Activated T-helper 17 cell treated with anti-CD3 and anti-CD28 coated beads, Interleukin-2, amount 50 U/mL, for 72 hours (primary cell): ENCODE measurements at regions not wholly inside any gene's neighbourhood (a gene's known extent, or its start where the extent isn't known, plus 50 kb on each side); places are given as distances from the start of the nearest gene placed in this dataset.

Experiments used
- ATAC-seq: fragments of 150-1000 bp; cut with Tn5 transposase; replicated peaks from 2 replicates; pipeline ENCODE4 v1.10.0; 2021; ENCODE audit warnings: mild to moderate bottlenecking, moderate library complexity
- H3K27ac Mint-ChIP-seq: one replicate; pipeline ENCODE4 v1.8.0; 2022; ENCODE audit warnings: mixed read lengths
- H3K27me3 Mint-ChIP-seq: one replicate; pipeline ENCODE4 v1.8.0; 2022; ENCODE audit warnings: mixed read lengths
- H3K36me3 Mint-ChIP-seq: one replicate; pipeline ENCODE4 v1.8.0; 2022; ENCODE audit warnings: low read depth, mild to moderate bottlenecking, mixed read lengths
- H3K4me1 Mint-ChIP-seq: one replicate; pipeline ENCODE4 v1.8.0; 2022; ENCODE audit warnings: mixed read lengths
- H3K4me3 Mint-ChIP-seq: one replicate; pipeline ENCODE4 v1.8.0; 2022; ENCODE audit warnings: mild to moderate bottlenecking, mixed read lengths
- H3K9me3 Mint-ChIP-seq: one replicate; pipeline ENCODE4 v1.8.0; 2022; ENCODE audit warnings: mixed read lengths

GRCh38 chr2:236849940-236850339 lies 235.7 kb upstream of the COPS8 start:
- Mint-ChIP-seq H3K9me3 (no peaks in the 10 kb centered on the region), H3K4me1 (no peaks in the 10 kb centered on the region), H3K27ac (no peak overlapping the region), H3K4me3 (no peak overlapping the region), H3K36me3 (no peaks in the 10 kb centered on the region), H3K27me3 (peaks cover 6% of the 10 kb centered on the region)
- ATAC-seq = no peak

- H3K4me3 Mint-ChIP-seq = no peak overlapping the region
- no peak overlapping the region for H3K27ac Mint-ChIP-seq
- H3K9me3 Mint-ChIP-seq = no peaks in the 10 kb centered on the region
- H3K27me3 Mint-ChIP-seq = peaks cover 6% of the 10 kb centered on the region
- no peak for ATAC-seq
- H3K4me1 Mint-ChIP-seq = no peaks in the 10 kb centered on the region
- H3K36me3 Mint-ChIP-seq = no peaks in the 10 kb centered on the region
Measured at GRCh38 chr2:236851187-236851586, 234.5 kb upstream of the COPS8 start.

- Mint-ChIP-seq H3K9me3 (no peaks in the 10 kb centered on the region), H3K4me3 (no peak overlapping the region), H3K4me1 (no peaks in the 10 kb centered on the region), H3K27me3 (peaks cover 4% of the 10 kb centered on the region), H3K36me3 (no peaks in the 10 kb centered on the region), H3K27ac (no peak overlapping the region)
- no peak for ATAC-seq
Measured at GRCh38 chr2:236852100-236852976, 233.4 kb upstream of the COPS8 start.

GRCh38 chr2:236852977-236853374 lies 232.7 kb upstream of the COPS8 start:
- no peak for ATAC-seq
- Mint-ChIP-seq H3K36me3 (no peaks in the 10 kb centered on the region), H3K27me3 (peaks cover 4% of the 10 kb centered on the region), H3K27ac (no peak overlapping the region), H3K9me3 (no peaks in the 10 kb centered on the region), H3K4me1 (no peaks in the 10 kb centered on the region), H3K4me3 (no peak overlapping the region)

- no peak for ATAC-seq
- Mint-ChIP-seq H3K36me3 (no peaks in the 10 kb centered on the region), H3K9me3 (no peaks in the 10 kb centered on the region), H3K4me1 (no peaks in the 10 kb centered on the region), H3K4me3 (no peak overlapping the region), H3K27me3 (peaks cover 4% of the 10 kb centered on the region), H3K27ac (no peak overlapping the region)
Measured at GRCh38 chr2:236853585-236854051, 232.1 kb upstream of the COPS8 start.

- Mint-ChIP-seq H3K9me3 (no peaks in the 10 kb centered on the region), H3K27ac (no peak overlapping the region), H3K36me3 (no peaks in the 10 kb centered on the region), H3K27me3 (peaks cover 4% of the 10 kb centered on the region), H3K4me1 (no peaks in the 10 kb centered on the region), H3K4me3 (no peak overlapping the region)
- no peak for ATAC-seq
Measured at GRCh38 chr2:236855176-236855865, 230.4 kb upstream of the COPS8 start.

- Mint-ChIP-seq H3K36me3 (no peaks in the 10 kb centered on the region), H3K27ac (no peak overlapping the region), H3K4me1 (no peaks in the 10 kb centered on the region), H3K27me3 (peaks cover 4% of the 10 kb centered on the region), H3K9me3 (no peaks in the 10 kb centered on the region), H3K4me3 (no peak overlapping the region)
- no peak for ATAC-seq
Measured at GRCh38 chr2:236855866-236856847, 229.5 kb upstream of the COPS8 start.

GRCh38 chr2:236856848-236857235 lies 228.8 kb upstream of the COPS8 start:
- H3K4me3 Mint-ChIP-seq = no peak overlapping the region
- no peak for ATAC-seq

GRCh38 chr2:236857246-236857645 lies 228.4 kb upstream of the COPS8 start:
- H3K4me1 Mint-ChIP-seq = no peaks in the 10 kb centered on the region
- no peak for ATAC-seq
- no peak overlapping the region for H3K27ac Mint-ChIP-seq
- no peaks in the 10 kb centered on the region for H3K9me3 Mint-ChIP-seq
- no peak overlapping the region for H3K4me3 Mint-ChIP-seq
- H3K27me3 Mint-ChIP-seq = peaks cover 7% of the 10 kb centered on the region
- no peaks in the 10 kb centered on the region for H3K36me3 Mint-ChIP-seq

More at GRCh38 chr2:236856848-236857235, 228.8 kb upstream of the COPS8 start:
- Mint-ChIP-seq H3K36me3 (no peaks in the 10 kb centered on the region), H3K9me3 (no peaks in the 10 kb centered on the region), H3K4me1 (no peaks in the 10 kb centered on the region), H3K27ac (no peak overlapping the region), H3K27me3 (peaks cover 4% of the 10 kb centered on the region)

- H3K4me1 Mint-ChIP-seq = no peaks in the 10 kb centered on the region
- ATAC-seq = no peak
- no peaks in the 10 kb centered on the region for H3K36me3 Mint-ChIP-seq
- H3K9me3 Mint-ChIP-seq = no peaks in the 10 kb centered on the region
- no peak overlapping the region for H3K4me3 Mint-ChIP-seq
- H3K27ac Mint-ChIP-seq = no peak overlapping the region
- H3K27me3 Mint-ChIP-seq = peaks cover 10% of the 10 kb centered on the region
Measured at GRCh38 chr2:236857781-236858180, 227.9 kb upstream of the COPS8 start.

GRCh38 chr2:236858661-236859060 lies 227.0 kb upstream of the COPS8 start:
- no peaks in the 10 kb centered on the region for H3K9me3 Mint-ChIP-seq

GRCh38 chr2:236859908-236860307 lies 225.8 kb upstream of the COPS8 start:
- H3K9me3 Mint-ChIP-seq = no peaks in the 10 kb centered on the region
- no peaks in the 10 kb centered on the region for H3K36me3 Mint-ChIP-seq
- no peak for ATAC-seq

More at GRCh38 chr2:236858661-236859060, 227.0 kb upstream of the COPS8 start:
- Mint-ChIP-seq H3K4me3 (no peak overlapping the region), H3K36me3 (no peaks in the 10 kb centered on the region), H3K27ac (no peak overlapping the region), H3K27me3 (peaks cover 10% of the 10 kb centered on the region), H3K4me1 (no peaks in the 10 kb centered on the region)
- no peak for ATAC-seq

GRCh38 chr2:236861196-236861875 lies 224.4 kb upstream of the COPS8 start:
- H3K4me1 Mint-ChIP-seq = no peaks in the 10 kb centered on the region
- H3K27ac Mint-ChIP-seq = no peak overlapping the region
- ATAC-seq = no peak
- H3K27me3 Mint-ChIP-seq = peaks cover 12% of the 10 kb centered on the region
- H3K9me3 Mint-ChIP-seq = no peaks in the 10 kb centered on the region
- no peaks in the 10 kb centered on the region for H3K36me3 Mint-ChIP-seq
- no peak overlapping the region for H3K4me3 Mint-ChIP-seq

More at GRCh38 chr2:236859908-236860307, 225.8 kb upstream of the COPS8 start:
- Mint-ChIP-seq H3K27ac (no peak overlapping the region), H3K27me3 (peaks cover 10% of the 10 kb centered on the region), H3K4me3 (no peak overlapping the region), H3K4me1 (no peaks in the 10 kb centered on the region)

- H3K4me1 Mint-ChIP-seq = no peaks in the 10 kb centered on the region
- H3K36me3 Mint-ChIP-seq = no peaks in the 10 kb centered on the region
- H3K9me3 Mint-ChIP-seq = no peaks in the 10 kb centered on the region
- H3K27ac Mint-ChIP-seq = no peak overlapping the region
- no peak overlapping the region for H3K4me3 Mint-ChIP-seq
- H3K27me3 Mint-ChIP-seq = peaks cover 12% of the 10 kb centered on the region
- ATAC-seq = no peak
Measured at GRCh38 chr2:236861944-236862343, 223.7 kb upstream of the COPS8 start.
